HL-60 (cell line): ENCODE measurements at regions not wholly inside any gene's neighbourhood (a gene's known extent, or its start where the extent isn't known, plus 50 kb on each side); places are given as distances from the start of the nearest gene placed in this dataset.

Source experiments
- DNase-seq, 2 experiments: peaks; one replicate each; pipeline ENCODE4 v3.0.0-alpha.2; 2010 to 2020; ENCODE audit warnings: low read depth in 1 of 2, low spot score in 1 of 2
- H3K27ac ChIP-seq: fragments of 250-450 bp; sonication (Bioruptor Pico); replicated peaks from 2 replicates; pipeline ENCODE4 v1.5.1; 2020; ENCODE audit warnings: mild to moderate bottlenecking, moderate library complexity
- H3K27me3 ChIP-seq: fragments of 250-450 bp; sonication (Bioruptor Pico); 2 replicates; pipeline ENCODE4 v1.5.1; 2021; ENCODE audit warnings: mild to moderate bottlenecking, moderate library complexity; ENCODE audit not compliant: insufficient read depth, poor library complexity, severe bottlenecking
- H3K4me3 ChIP-seq: replicated peaks from 2 replicates; pipeline ENCODE4 v1.5.1; 2011; ENCODE audit warnings: mild to moderate bottlenecking, control low read depth, low read length; ENCODE audit not compliant: insufficient read depth
- CTCF ChIP-seq: IDR thresholded peaks from one replicate; pipeline ENCODE4 v1.5.1; 2011; ENCODE audit warnings: low read length, control low read depth, inconsistent platforms; ENCODE audit not compliant: insufficient read depth
- GABPA ChIP-seq: IDR thresholded peaks from 2 replicates; pipeline ENCODE4 v1.6.1; 2012; ENCODE audit warnings: low read depth
- POLR2AphosphoS5 ChIP-seq: IDR thresholded peaks from 2 replicates; pipeline ENCODE4 v1.6.1; 2012; ENCODE audit warnings: low read depth
- SPI1 ChIP-seq: IDR thresholded peaks from 2 replicates; pipeline ENCODE4 v1.6.1; 2012; ENCODE audit warnings: low read depth, mild to moderate bottlenecking, borderline replicate concordance
- TF ChIP-seq, protein P1 (sequence below): IDR thresholded peaks from 2 replicates; pipeline ENCODE4 v1.6.1; 2012; ENCODE audit warnings: low read depth; ENCODE audit not compliant: insufficient replicate concordance

GRCh38 chr3:177944228-177944661 is 592.0 kb upstream of the KCNMB2 start:
- peak; percentile 10 to 65 for DNase-seq
- Histone ChIP-seq H3K27ac (peak overlapping the region; percentile 32; the same call in 1 of the 2 replicates), H3K4me3 (no peak overlapping the region), H3K27me3 (no peaks in the 10 kb centered on the region)
- TF ChIP-seq POLR2AphosphoS5 (peak; percentile 40; the same call in 1 of the 2 replicates), CTCF (no peak), GABPA (peak; percentile 75), SPI1 (peak; percentile 90)
- TF ChIP-seq, protein P1, sequence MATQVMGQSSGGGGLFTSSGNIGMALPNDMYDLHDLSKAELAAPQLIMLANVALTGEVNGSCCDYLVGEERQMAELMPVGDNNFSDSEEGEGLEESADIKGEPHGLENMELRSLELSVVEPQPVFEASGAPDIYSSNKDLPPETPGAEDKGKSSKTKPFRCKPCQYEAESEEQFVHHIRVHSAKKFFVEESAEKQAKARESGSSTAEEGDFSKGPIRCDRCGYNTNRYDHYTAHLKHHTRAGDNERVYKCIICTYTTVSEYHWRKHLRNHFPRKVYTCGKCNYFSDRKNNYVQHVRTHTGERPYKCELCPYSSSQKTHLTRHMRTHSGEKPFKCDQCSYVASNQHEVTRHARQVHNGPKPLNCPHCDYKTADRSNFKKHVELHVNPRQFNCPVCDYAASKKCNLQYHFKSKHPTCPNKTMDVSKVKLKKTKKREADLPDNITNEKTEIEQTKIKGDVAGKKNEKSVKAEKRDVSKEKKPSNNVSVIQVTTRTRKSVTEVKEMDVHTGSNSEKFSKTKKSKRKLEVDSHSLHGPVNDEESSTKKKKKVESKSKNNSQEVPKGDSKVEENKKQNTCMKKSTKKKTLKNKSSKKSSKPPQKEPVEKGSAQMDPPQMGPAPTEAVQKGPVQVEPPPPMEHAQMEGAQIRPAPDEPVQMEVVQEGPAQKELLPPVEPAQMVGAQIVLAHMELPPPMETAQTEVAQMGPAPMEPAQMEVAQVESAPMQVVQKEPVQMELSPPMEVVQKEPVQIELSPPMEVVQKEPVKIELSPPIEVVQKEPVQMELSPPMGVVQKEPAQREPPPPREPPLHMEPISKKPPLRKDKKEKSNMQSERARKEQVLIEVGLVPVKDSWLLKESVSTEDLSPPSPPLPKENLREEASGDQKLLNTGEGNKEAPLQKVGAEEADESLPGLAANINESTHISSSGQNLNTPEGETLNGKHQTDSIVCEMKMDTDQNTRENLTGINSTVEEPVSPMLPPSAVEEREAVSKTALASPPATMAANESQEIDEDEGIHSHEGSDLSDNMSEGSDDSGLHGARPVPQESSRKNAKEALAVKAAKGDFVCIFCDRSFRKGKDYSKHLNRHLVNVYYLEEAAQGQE, result no peak

- TF ChIP-seq, protein P1, result no peak
- TF ChIP-seq POLR2AphosphoS5 (no peak), GABPA (no peak), CTCF (no peak), SPI1 (no peak)
- DNase-seq, result no peak
- no peaks in the 10 kb centered on the region for H3K27me3 ChIP-seq
- H3K4me3 ChIP-seq, result no peak overlapping the region
- no peak overlapping the region for H3K27ac ChIP-seq
These were observed 590.2 kb upstream of the KCNMB2 start for GRCh38 chr3:177946048-177946447.

DNA sequence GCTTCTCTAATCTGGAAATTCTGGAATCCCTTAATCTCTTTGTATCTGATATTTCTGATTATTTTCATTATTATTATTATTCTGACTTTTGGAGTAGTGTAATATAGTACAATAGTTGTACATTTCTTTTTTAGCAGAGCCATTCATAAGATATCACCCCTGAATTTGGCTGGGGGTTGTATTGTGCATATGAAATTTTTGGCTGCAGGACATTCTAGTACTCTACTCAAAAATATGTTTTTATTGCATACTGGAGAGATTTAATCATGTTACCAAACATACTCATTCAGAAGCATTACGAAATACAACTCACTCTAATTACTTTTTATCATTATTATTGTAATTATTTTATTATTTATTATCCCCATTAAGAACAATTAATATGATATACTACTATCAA is 589.7 kb upstream of the KCNMB2 start:
- no peak for TF ChIP-seq CTCF
- no peak for TF ChIP-seq GABPA
- TF ChIP-seq, protein P1, result no peak
- TF ChIP-seq POLR2AphosphoS5, result no peak
- TF ChIP-seq SPI1, result no peak
- DNase-seq, result no peak
- Histone ChIP-seq H3K27me3 (no peaks in the 10 kb centered on the region), H3K4me3 (no peak overlapping the region), H3K27ac (no peak overlapping the region)
